Left lung (tissue), 4 donors: ENCODE measurements at regions not wholly inside any gene's neighbourhood (a gene's known extent, or its start where the extent isn't known, plus 50 kb on each side); places are given as distances from the start of the nearest gene placed in this dataset.

ENCODE experiments used
- ATAC-seq: fragments of 200-7000 bp; cut with Tn5 transposase; one replicate; pipeline ENCODE4 v1.9.1; 2020; ENCODE audit warnings: moderate library complexity
- DNase-seq, 4 donors: peaks; one replicate each; pipeline ENCODE4 v3.0.0-alpha.2; 2013 to 2020
- H3K27ac ChIP-seq, 2 donors: fragments of 200-600 bp; sonication (generic) in 1 of 2; one replicate each; pipeline versions ENCODE4 v1.5.0 to v1.8.0; 2020 to 2021
- H3K27me3 ChIP-seq, 2 donors: fragments of 200-600 bp; sonication (generic) in 1 of 2; one replicate each; pipeline versions ENCODE4 v1.5.0 to v1.8.0; 2020 to 2021
- H3K36me3 ChIP-seq, 2 donors: fragments of 200-600 bp; sonication (generic) in 1 of 2; one replicate each; pipeline versions ENCODE4 v1.5.0 to v1.8.0; 2020 to 2021
- H3K4me1 ChIP-seq, 2 donors: fragments of 200-600 bp; one replicate each; pipeline ENCODE4 v1.8.0; 2021
- H3K4me3 ChIP-seq, 2 donors: fragments of 200-600 bp; sonication (generic) in 1 of 2; one replicate each; pipeline versions ENCODE4 v1.5.0 to v1.8.0; 2020 to 2021; ENCODE audit warnings: mild to moderate bottlenecking in 1 of 2
- H3K9me3 ChIP-seq, 2 donors: fragments of 200-600 bp; sonication (generic) in 1 of 2; one replicate each; pipeline versions ENCODE4 v1.5.0 to v1.8.0; 2020 to 2021
- CTCF ChIP-seq, 2 donors: fragments of 200-600 bp; sonication (generic) in 1 of 2; IDR thresholded peaks; one replicate each; pipeline versions ENCODE4 v1.5.0 to v1.8.0; 2021; ENCODE audit warnings: antibody characterized with exemption in 2 of 2
- intact Hi-C, 2 donors: fragments of 100-400 bp; cut with DNase I; formaldehyde crosslinking; loops; one replicate each; pipeline versions ENCODE4 v1.11.2 to v1.14.2; 2022
- donor health status: DM: no; HTN: yes; CAD: no.
- donor health status: DM: no; HTN: no; CAD: no.

GRCh38 chr18:53950545-53950944 lies 273.9 kb downstream of the MBD2 start:
- no peak for TF ChIP-seq CTCF (IDR thresholded peaks at IDR 0.05)
- Histone ChIP-seq H3K4me3 (no peak overlapping the region), H3K36me3 (no peaks in the 10 kb centered on the region), H3K4me1 (no peaks in the 10 kb centered on the region), H3K27me3 (no peaks in the 10 kb centered on the region), H3K27ac (no peak overlapping the region), H3K9me3 (no peaks in the 10 kb centered on the region)
- intact Hi-C loops: no loop called here
- peak; percentile 65 for ATAC-seq
- no peak for DNase-seq

- intact Hi-C loops: no loop called here
- no peaks in the 10 kb centered on the region for H3K36me3 ChIP-seq
- peaks cover 0 to 11% of the 10 kb centered on the region in 2 donors for H3K9me3 ChIP-seq
- no peak for ATAC-seq
- DNase-seq: no peak
- no peak for TF ChIP-seq CTCF (IDR thresholded peaks at IDR 0.05)
- no peaks in the 10 kb centered on the region for H3K4me1 ChIP-seq
- H3K27ac ChIP-seq: no peak overlapping the region
- H3K4me3 ChIP-seq: no peak overlapping the region
- no peaks in the 10 kb centered on the region for H3K27me3 ChIP-seq
These were observed 275.5 kb downstream of the MBD2 start for GRCh38 chr18:53948991-53949390.

GRCh38 chr18:53947092-53947640 lies 277.3 kb downstream of the MBD2 start:
- Histone ChIP-seq H3K9me3 (peaks cover 0 to 22% of the 10 kb centered on the region in 2 donors), H3K4me1 (no peaks in the 10 kb centered on the region), H3K36me3 (no peaks in the 10 kb centered on the region), H3K27ac (no peak overlapping the region), H3K4me3 (no peak overlapping the region), H3K27me3 (no peaks in the 10 kb centered on the region)
- DNase-seq: no peak
- intact Hi-C loops: no loop called here
- peak; percentile 70 for ATAC-seq
- no peak for TF ChIP-seq CTCF (IDR thresholded peaks at IDR 0.05)

- no peak overlapping the region for H3K4me3 ChIP-seq
- ATAC-seq (no peak), DNase-seq (no peak)
- no peak overlapping the region for H3K27ac ChIP-seq
- H3K4me1 ChIP-seq: no peaks in the 10 kb centered on the region
- no peaks in the 10 kb centered on the region for H3K36me3 ChIP-seq
- TF ChIP-seq CTCF (IDR thresholded peaks at IDR 0.05): no peak
- peaks cover 0 to 22% of the 10 kb centered on the region in 2 donors for H3K9me3 ChIP-seq
- intact Hi-C loops: no loop called here
- H3K27me3 ChIP-seq: no peaks in the 10 kb centered on the region
These were observed 277.9 kb downstream of the MBD2 start for GRCh38 chr18:53946594-53946993.

GRCh38 chr18:53944721-53945120 lies 279.7 kb downstream of the MBD2 start:
- H3K27me3 ChIP-seq: no peaks in the 10 kb centered on the region
- DNase-seq (no peak), ATAC-seq (no peak)
- no peak for TF ChIP-seq CTCF (IDR thresholded peaks at IDR 0.05)
- no peaks in the 10 kb centered on the region for H3K4me1 ChIP-seq
- no peak overlapping the region for H3K27ac ChIP-seq
- no peaks in the 10 kb centered on the region for H3K36me3 ChIP-seq
- H3K9me3 ChIP-seq: peaks cover 0 to 22% of the 10 kb centered on the region in 2 donors
- intact Hi-C loops: no loop called here
- H3K4me3 ChIP-seq: no peak overlapping the region
